ENCODE measurements at regions not wholly inside any gene's neighbourhood (a gene's known extent, or its start where the extent isn't known, plus 50 kb on each side); places are given as distances from the start of the nearest gene placed in this dataset.

DNA sequence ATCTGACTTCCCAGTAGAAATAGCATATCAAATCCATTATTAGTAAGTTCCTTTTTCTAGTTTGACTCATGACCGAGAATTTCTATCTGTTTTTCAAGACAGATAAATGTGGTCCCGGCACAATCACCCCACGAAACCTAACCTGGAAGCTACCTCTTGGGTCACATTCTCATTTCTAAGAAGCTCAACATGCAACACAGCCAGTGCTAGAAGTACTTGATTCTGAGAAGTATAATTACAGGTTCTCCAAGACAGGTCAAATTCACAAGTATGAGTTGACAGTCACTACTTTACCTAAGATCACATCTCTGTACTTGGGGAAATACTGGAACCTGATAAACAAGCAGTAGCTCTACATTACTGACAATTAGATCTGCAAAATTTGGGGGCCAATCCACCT lies 54.0 kb upstream of the PLAC1 start:
- TF ChIP-seq POLR2A (IDR thresholded peaks at IDR 0.05) = no peak
- TF ChIP-seq, protein P1, sequence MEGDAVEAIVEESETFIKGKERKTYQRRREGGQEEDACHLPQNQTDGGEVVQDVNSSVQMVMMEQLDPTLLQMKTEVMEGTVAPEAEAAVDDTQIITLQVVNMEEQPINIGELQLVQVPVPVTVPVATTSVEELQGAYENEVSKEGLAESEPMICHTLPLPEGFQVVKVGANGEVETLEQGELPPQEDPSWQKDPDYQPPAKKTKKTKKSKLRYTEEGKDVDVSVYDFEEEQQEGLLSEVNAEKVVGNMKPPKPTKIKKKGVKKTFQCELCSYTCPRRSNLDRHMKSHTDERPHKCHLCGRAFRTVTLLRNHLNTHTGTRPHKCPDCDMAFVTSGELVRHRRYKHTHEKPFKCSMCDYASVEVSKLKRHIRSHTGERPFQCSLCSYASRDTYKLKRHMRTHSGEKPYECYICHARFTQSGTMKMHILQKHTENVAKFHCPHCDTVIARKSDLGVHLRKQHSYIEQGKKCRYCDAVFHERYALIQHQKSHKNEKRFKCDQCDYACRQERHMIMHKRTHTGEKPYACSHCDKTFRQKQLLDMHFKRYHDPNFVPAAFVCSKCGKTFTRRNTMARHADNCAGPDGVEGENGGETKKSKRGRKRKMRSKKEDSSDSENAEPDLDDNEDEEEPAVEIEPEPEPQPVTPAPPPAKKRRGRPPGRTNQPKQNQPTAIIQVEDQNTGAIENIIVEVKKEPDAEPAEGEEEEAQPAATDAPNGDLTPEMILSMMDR (IDR thresholded peaks at IDR 0.05) = no peak
